ENCODE measurements at regions not wholly inside any gene's neighbourhood (a gene's known extent, or its start where the extent isn't known, plus 50 kb on each side); places are given as distances from the start of the nearest gene placed in this dataset.

- TF ChIP-seq CTCF (conservative IDR thresholded peaks at IDR 0.05; ENCODE audit: low read length) = no peak
- no peak for TF ChIP-seq EZH2phosphoT487 (IDR thresholded peaks at IDR 0.05; ENCODE audit: borderline replicate concordance)
These were observed 274.6 kb upstream of the SMIM30 start for GRCh38 chr7:113392841-113393540.
